GM19035 (cell line): ENCODE measurements at regions not wholly inside any gene's neighbourhood (a gene's known extent, or its start where the extent isn't known, plus 50 kb on each side); places are given as distances from the start of the nearest gene placed in this dataset.
"Not testable (repeated sequence)": the region's sequence is repeated elsewhere in the genome, so short reads cannot be mapped to it uniquely, and the experiment has no call there.

Experiments
- ATAC-seq: cut with Tn5 transposase; IDR thresholded peaks from one replicate; pipeline ENCODE4 v1.9.1; 2021; ENCODE audit not compliant: unreplicated experiment

DNA sequence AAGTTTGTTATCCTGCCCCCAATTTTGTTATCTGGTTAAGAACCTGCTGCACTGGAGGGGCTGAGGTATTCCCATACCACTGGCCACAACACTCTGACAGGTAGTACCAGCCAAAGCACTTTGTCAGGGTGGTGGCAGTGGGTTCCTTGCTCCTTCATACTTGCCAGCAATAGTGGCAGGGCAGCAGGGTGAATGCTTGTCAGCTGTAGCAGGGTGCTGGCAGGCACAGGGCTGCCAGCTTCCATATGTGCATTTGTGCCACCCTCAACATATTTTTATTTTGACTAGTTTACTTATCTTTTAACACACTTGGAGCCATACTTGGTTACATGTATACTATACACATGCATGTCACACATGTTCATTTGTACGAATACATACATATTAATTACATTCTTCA, 294.0 kb upstream of the VWC2 start:
- ATAC-seq: no peak

DNA sequence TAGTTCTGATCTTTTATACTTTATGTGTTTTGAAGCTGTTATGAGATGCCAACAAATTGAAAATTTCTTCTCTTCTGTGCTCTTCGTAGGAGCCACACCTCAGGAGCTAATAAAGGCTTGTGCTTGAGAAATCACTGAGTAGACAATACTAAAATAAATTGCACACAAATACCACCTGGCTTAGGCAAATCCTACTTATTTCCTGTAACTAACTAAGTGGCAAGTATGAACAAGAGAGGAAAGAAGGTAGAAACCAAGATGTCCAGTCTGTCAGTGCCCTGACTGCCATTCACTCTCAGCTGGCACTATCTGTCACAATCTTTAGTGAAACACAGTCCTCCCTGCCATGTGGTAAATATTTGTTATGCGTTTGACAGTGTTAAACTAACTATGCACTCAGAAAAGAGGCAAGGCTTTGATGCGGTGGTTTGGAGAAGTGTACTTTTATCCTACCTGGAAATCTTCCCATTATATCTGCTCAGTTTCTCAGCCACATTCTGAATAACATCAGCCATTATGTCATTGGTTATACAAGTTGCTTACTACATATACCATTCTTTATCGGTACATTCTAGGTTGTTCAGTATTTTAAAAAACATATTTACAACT, 293.4 kb upstream of the VWC2 start:
- no peak for ATAC-seq

DNA sequence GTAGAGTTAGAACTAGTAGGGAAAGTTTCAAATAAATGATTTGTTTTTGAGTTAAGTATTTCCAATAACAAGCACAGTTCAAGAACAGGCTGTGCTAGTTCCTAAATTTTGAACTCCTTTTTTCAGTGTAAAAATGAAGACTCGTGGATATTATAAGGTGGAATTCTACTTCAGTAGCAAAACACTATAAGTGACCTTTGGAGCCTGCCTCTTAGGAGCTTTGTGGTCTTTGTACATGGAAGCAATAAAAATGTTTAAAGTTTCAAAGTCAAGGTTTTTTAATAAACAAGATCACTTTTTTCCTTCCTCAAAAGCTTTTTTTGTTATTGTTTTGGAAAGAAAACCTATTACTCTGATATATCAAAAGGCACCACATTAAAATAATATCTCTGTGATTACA, 292.4 kb upstream of the VWC2 start:
- ATAC-seq: no peak

DNA sequence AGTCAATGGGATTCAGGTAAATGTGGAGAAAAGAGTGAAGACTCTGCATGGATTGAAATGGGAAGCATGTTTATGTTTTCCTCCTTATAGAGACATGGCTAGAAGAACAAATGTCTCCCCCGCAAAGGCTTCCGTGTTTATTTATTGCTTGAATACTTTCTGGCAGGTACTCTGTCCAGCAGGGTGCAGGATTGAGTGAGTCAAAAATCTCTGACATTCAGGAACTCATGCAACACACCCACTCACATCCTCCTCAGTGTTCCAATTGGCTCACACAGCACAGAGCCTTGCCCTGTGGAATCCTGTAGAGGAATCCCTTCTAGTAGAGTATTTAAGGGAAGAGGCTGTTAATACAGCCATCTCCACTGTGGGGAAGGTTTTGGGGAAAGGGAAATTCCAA, 290.3 kb upstream of the VWC2 start:
- ATAC-seq: peak; percentile 74

DNA sequence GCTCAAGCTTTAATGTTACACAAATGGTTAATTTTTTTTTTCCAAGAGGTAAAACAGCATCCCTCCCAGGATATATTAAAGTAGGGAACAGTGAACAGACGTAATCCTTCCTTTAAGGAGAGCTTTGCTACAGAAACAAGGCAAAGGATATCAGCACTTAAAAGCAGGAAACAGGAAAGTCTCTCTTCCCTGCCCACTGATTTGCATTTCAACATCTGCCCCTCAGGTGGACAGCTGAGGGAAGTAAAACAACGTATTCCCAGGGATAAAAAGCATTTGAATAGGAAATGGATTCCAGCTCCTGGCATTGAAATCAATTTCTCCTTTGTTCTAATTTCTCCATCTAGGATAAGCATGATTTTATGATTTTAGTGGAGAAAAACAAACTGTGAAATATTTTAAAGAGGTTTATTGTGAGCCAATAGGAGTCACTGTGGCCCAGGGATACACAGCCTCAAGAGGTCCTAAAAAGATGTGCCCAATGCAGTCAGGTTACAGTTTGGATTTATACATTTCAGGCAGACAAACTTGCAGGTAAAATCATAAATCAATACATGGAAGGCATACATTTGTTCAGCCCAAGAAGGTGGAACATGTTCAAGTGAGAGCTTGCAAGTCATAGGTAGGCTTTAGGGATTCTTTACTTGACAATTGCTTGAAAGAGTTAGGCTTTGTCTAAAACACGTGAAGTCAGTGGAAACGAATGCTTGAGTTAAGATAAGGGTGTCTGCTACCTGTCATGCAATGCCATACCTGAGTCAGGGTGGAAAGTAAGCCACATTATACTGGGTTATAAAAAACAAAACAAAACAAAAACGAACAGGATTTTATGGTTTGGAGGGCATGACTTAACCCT, 286.2 kb upstream of the VWC2 start:
- no peak for ATAC-seq

DNA sequence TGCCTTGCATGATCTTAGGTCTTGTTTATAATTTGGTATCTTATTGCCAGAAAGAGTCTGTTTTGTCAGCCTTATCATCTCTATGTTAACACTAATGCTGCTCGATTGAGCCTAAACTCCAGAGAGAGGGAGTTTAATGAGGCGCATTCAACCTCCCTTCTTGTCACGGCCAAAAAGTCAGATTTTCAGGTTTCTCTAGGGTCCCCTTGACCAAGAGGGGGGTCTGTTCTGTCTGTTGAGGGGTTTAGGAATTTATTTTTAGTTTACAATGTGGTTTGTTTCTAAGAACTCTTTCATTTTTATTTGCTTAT, 285.7 kb upstream of the VWC2 start:
- no peak for ATAC-seq

DNA sequence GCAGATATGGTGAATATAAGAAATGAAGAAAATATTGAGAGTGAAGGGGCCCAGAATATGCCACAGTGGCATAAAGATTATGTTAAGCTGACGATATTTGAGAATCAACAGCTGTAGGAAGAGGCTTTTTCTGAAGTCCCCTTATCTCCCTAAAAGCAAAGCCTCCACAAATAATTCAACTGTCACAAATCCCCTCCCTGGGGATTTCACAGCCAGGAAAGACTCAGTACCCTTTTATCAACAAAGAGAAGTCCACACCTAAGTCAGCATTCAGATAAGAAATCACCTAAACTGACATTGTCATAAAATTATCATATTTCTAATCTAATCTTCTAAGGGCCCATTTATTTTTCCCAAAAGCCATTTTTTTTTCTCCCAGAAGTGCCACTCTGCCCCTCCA, 284.9 kb upstream of the VWC2 start:
- ATAC-seq: no peak

DNA sequence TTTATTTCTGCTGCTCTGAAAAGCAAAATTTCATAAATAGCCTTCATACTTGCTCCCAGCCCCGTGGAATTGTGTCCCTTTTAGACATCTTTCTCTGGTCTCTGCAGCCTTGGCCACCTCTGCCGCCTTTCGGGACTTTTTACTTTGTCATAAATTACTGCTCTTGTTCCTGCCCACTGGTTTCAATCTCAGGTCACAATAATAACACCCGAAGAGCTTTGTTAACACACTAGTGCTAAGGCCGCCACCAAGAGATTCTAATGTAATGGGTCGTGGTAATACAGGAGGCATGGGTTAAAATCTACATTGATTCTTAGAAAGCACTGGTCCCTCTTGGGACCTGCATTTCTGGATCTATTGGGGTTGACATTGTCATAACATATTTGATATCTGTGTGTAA, 276.0 kb upstream of the VWC2 start:
- peak; percentile 56 for ATAC-seq

DNA sequence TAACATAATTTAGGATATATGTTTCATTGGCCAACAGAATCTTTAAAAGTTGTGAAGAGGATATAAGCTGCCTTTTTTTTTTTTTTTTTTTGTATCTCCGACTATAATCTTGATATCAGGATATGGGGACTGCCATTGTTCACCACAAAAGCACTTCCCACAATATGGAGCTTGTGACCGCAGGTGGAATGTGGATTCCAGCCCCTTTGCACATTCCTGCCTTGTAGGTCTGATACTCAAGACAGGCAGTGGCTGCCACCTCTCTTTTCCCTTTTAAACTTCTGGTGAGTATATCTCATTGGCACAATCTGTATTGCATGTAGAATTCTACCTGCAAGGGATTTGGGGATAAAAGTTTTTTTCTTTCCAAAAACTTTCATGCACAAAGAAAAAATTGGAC, 272.7 kb upstream of the VWC2 start:
- no peak for ATAC-seq

DNA sequence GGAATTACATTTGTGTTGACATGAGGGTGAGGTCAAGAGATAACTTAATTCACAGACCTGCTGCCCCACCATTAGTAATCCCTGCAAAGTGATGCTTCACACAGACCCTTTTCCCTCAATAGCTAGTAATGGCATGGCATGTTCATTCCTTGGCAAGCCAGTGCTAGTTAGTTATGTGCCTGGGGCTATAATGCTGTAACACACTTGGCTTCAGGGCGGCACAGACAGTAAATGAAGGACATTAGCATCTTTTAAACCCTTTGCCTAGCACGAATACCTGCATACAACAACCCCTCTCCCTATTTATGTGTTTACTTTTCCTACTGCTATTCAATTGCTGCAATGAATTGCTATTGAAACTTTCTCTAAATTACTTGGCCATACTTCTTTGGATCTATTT, 266.2 kb upstream of the VWC2 start:
- ATAC-seq: not testable (repeated sequence)

DNA sequence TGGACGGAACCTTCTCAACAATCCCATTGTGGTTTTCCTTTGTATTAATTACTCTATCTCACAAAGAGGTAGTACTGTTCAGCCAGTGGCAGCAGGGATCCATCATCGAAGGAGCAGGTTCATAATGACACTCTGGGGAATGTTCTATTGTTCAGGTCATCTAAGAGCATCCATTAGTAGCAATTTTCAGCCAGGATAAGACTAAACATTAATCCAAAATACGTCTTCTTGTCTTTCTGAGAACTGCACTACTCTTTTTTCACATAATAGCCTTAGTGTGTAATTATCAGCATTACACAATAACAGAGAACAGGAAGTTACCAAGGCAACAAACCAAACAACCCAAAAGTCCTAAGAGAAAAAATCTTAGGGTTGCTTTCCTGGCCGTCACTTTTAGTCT, 259.5 kb upstream of the VWC2 start:
- ATAC-seq: no peak

DNA sequence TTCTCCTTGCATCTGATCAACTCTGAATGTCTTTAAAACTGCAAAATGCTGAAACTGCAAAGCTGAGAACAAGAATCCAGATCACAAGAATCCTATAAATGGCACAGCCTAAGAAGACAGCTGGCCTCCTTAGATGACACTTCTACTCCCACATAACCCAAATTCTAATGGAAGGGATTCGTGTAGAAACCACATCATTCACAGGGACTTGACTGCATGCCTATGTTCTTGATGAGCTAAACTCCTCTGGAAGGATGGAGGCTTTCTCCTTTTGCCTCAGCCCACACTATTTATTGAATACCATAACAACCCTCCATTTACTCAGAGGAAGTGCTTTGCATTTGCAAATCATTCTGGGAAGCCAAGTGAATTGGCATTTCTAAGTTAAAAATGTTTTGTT, 252.5 kb upstream of the VWC2 start:
- ATAC-seq: no peak

DNA sequence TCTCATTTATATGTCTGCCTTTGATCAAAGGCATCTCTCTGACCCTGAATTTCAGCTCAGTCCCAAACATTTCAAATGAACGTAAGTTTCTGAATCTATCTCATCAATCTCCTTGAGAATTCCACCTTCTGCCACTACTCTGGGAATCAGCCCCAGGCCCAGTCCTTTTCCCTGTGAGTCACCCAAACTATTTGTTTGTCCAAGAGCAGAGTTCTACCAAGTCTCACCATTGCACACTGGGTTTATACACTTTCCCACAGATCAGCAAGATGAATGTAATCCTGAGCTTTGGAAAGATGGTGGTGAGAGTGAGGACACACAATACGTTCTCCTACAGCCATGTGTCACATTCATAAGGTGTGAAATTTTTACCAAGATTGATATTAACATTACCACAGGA, 251.3 kb upstream of the VWC2 start:
- ATAC-seq: no peak

DNA sequence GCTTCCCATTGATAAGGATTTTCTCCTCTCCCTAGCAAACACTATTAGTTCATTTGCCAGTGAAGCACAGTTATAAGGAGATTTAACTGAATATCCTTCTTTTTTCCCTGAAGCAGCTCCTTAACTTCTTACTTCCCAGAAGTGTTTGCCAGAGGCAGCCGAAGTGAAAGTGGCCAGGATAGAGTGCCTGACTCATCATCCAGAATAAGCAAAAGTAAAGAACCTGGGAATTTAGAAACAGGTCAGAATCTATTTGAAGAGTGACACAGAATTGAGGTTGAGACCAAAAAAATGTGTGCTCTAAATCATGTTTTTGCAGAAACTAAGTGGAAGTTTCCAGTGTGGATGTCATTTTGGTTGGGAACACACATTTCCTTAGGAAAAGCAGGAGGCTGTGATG, 249.6 kb upstream of the VWC2 start:
- no peak for ATAC-seq

DNA sequence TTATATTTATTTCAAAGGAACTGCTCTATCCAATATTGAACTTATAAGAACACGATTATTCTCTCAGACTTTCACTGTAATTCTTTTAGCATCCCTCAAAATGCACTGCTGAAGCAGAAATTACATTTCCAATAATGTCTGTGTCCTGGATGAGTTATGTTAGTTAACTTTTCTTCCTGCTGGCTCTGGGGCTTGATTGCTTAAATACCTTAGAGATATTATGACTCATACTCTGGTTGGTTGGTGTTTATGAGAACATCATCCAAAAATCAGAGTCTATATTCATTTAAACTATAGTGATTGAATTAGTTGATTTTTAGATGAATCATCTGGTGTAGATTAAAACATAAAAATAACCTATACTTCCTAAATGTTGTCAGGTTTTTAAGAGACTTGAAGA, 246.3 kb upstream of the VWC2 start:
- no peak for ATAC-seq

DNA sequence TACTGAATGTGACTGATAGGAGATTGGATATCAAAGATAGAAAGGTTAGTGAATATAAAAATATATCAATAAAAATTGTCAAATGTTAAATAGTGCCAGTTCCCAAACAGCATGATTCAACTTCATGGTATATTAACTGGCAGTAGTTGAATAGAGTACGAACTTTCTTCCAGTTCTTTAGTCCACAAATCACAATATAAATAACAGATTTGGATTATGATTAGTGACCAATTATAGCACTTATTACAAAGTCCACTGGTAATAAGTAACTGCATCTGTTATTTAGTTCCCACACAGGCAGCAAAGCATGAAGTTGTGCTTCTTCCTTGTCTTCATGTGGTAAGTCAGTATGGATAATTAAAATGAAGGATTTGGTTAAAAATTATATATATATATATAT, 243.0 kb upstream of the VWC2 start:
- no peak for ATAC-seq

DNA sequence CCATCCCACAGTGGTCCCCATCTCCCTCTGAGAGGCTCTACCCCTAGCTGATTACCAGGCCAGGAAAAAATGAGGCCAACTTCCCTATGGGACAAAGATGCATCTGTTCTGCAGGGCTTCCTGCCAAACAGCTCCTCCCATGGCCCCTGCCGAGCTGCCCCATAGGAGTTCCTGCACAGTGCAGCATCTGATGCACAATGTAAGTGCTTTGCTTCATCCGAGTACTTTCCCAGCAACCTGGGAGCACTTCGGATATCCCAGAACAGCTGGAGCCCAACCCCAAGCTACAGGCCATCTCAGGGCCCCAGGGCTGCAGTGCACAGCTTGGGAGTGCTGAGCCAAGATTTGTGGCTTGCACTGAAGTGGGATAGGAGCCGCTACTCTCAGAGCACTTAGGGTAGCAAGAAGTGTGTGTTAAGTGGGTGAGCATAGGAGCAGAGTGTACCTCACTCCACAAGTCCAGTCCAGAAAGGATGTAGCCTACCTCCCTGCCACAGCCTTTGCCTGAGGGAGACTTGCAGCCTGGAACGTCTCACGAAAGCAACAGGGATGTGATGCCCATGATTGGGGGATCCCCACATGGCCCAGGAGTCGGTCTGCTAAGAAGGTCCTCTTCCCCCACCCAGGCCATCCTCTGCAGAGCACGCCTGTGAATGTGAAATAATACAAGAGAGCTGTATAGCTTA, 209.6 kb upstream of the VWC2 start:
- peak; percentile 23 for ATAC-seq

DNA sequence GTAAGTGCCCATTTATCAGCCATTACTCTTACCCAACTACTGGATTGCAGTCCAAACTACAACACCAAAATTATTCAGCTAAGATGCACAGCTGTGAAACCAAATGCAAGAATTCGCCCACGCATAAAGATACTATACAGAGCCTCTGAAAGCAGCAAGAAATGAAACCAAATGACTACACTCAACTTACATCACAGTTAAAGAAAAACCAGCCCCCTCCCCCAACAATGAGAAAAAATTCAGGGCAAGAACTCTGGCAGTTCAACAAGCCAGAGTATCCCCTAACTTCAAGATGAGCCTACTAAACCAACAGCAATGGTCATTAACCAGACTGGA, 209.1 kb upstream of the VWC2 start:
- peak; percentile 84 for ATAC-seq

DNA sequence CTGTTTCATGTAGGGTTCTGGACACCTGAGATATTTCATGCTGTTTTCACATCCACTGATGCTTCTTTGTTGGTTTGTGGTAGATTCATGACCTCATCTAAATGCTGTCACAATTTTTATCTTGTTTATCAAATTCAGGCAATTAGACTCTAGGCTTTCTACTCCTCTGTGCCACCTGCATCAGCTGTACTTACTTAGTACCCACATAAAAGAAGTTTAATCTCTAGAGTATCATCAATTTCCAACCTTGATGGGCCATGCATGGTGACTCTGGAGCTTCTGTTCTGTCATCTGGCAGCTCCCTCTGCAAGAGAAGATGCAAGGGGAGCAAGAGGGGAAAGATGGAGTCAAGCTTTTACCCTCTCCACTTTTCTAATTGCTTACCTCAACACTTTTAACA, 195.9 kb upstream of the VWC2 start:
- ATAC-seq: no peak

DNA sequence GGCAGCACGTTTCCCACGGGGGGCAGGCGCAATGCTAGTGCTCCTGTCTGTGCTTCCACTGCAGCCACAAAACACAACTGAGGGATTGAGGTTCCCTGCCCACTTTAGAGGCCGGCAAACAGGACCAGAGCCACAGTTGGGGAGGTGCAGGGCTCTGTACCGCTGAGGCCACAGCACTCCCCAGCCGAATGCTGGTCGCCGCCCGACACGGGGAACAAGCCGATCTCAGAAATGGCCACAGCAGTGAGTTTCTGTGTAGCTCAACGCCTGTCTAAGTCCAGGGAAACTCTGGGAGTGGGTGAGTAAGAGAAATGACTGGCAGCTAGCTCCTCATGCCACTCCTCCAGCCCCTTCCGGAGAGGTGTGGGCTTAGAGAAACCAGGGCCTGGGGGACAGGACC, 194.0 kb upstream of the VWC2 start:
- no peak for ATAC-seq

DNA sequence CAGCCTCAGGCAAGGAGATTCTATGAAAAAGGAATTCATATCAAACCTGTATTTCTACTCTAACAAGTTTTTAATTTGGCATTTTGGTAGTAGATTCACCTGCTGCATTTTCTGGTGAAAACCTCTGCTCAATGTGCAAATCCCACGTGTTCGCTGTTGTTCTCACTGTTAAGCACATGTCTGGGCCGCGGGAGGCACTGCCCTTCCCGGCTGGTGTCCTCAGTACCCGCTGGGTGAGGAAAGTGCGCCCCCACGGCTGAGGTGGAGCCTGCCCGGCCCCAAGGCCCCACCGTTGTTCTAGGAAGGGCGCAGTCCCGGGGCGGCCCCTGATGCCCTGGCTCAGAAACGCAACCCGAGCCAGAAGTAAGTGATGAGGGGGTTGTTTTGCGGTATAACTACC, 193.4 kb upstream of the VWC2 start:
- no peak for ATAC-seq

DNA sequence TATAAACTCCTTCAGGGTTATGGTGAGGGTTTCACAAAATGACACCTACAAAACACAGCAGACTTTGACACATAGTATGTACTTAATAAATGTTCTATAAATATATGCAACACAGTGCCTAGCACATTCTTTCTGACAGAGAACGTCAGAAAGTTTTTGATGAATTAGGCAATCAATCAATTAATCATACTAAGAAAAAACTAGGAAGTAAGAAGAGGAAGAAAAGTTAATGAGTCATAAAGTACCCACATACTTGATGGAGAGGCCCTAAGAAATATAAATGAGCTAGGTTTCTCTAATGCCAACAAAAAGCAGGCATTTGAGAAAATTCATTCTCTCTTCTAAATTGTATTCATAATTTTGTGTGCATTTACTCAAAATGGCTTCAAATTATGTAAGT, 192.7 kb upstream of the VWC2 start:
- no peak for ATAC-seq

DNA sequence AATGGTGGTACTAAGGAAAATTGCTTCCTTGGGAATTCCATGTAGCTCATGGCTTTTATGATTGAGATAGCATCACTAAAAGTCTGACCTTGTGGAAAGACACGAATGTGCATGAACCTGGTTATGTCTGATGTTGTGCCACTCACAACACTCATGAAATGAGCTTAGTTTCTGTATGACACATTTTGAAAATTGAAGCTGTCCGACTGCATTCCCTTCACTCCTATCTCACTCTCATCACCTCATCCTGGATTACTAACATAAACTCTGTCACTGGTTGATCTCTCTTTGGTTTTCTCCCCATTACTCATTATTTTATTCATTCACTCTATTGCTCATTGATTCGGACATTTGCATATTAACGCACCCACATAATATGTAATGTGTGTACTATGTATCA, 190.0 kb upstream of the VWC2 start:
- ATAC-seq: no peak
